ENCODE measurements at regions not wholly inside any gene's neighbourhood (a gene's known extent, or its start where the extent isn't known, plus 50 kb on each side); places are given as distances from the start of the nearest gene placed in this dataset.

- TF ChIP-seq ATF2 (IDR thresholded peaks at IDR 0.05; ENCODE audit: low read length): no peak
- no peak for TF ChIP-seq BRCA1 (IDR thresholded peaks at IDR 0.05; ENCODE audit: low read depth, low read length)
- TF ChIP-seq ZNF592 (IDR thresholded peaks at IDR 0.05): no peak
- TF ChIP-seq GABPA (IDR thresholded peaks at IDR 0.05; ENCODE audit: low read depth): no peak
- TF ChIP-seq STAT1 (conservative IDR thresholded peaks at IDR 0.05): no peak
- TF ChIP-seq PBX3 (IDR thresholded peaks at IDR 0.05; ENCODE audit: insufficient replicate concordance, low read depth, low read length): no peak
- no peak for TF ChIP-seq NR2C2 (IDR thresholded peaks at IDR 0.05; ENCODE audit: borderline replicate concordance, control insufficient read depth, insufficient read length, low read depth)
- no peak for TF ChIP-seq ZBTB4 (CRISPR knock-in tag; IDR thresholded peaks at IDR 0.05)
- no peak for TF ChIP-seq MTA3 (IDR thresholded peaks at IDR 0.05; ENCODE audit: borderline replicate concordance, low read length)
- TF ChIP-seq JUND (IDR thresholded peaks at IDR 0.05; ENCODE audit: low read depth, low read length): no peak
- TF ChIP-seq MTA2 (IDR thresholded peaks at IDR 0.05; ENCODE audit: low read depth): peak; percentile 72; the same call in 1 of the 2 replicates
- TF ChIP-seq NFYB (IDR thresholded peaks at IDR 0.05; ENCODE audit: insufficient read depth, low read depth, low read length): no peak
- TF ChIP-seq ZBTB33 (IDR thresholded peaks at IDR 0.05): no peak
- TF ChIP-seq ZNF384 (IDR thresholded peaks at IDR 0.05; ENCODE audit: borderline replicate concordance, low read depth, low read length): no peak
- no peak for TF ChIP-seq SIN3A (IDR thresholded peaks at IDR 0.05; ENCODE audit: low read depth, low read length)
- peak; percentile 36 for TF ChIP-seq SKIL (IDR thresholded peaks at IDR 0.05; ENCODE audit: low read depth, poor library complexity, severe bottlenecking)
Observed at GRCh38 chr4:57865264-57865663, 755.1 kb upstream of the IGFBP7 start (continued).

Measured in GM12878 (cell line).